ENCODE measurements at regions not wholly inside any gene's neighbourhood (a gene's known extent, or its start where the extent isn't known, plus 50 kb on each side); places are given as distances from the start of the nearest gene placed in this dataset.

GRCh38 chr12:108418164-108418890, 79.2 kb upstream of the CMKLR1 start:
- no peak overlapping the region for H3K27ac Mint-ChIP-seq (ENCODE audit: unreplicated experiment)
- H3K36me3 Mint-ChIP-seq (ENCODE audit: low read depth), result no peaks in the 10 kb centered on the region
- TF ChIP-seq CTCF (IDR thresholded peaks at IDR 0.05), result no peak
- no peaks in the 10 kb centered on the region for H3K9me3 Mint-ChIP-seq (ENCODE audit: low read depth)
- H3K4me3 Mint-ChIP-seq (ENCODE audit: unreplicated experiment), result no peak overlapping the region
- peaks cover 8% of the 10 kb centered on the region for H3K4me1 Mint-ChIP-seq (ENCODE audit: low read depth)
- no peak for DNase-seq (ENCODE audit: low spot score)
- H3K27me3 Mint-ChIP-seq (ENCODE audit: low read depth), result no peaks in the 10 kb centered on the region

GRCh38 chr12:108414021-108414420, 74.9 kb upstream of the CMKLR1 start:
- peaks cover 9% of the 10 kb centered on the region for H3K27me3 Mint-ChIP-seq (ENCODE audit: low read depth)
- H3K4me3 Mint-ChIP-seq (ENCODE audit: unreplicated experiment), result no peak overlapping the region
- H3K9me3 Mint-ChIP-seq (ENCODE audit: low read depth), result no peaks in the 10 kb centered on the region
- H3K27ac Mint-ChIP-seq (ENCODE audit: unreplicated experiment), result no peak overlapping the region
- DNase-seq (ENCODE audit: low spot score), result no peak
- TF ChIP-seq CTCF (IDR thresholded peaks at IDR 0.05), result no peak
- H3K36me3 Mint-ChIP-seq (ENCODE audit: low read depth), result no peaks in the 10 kb centered on the region
- H3K4me1 Mint-ChIP-seq (ENCODE audit: low read depth), result no peaks in the 10 kb centered on the region

- H3K36me3 Mint-ChIP-seq (ENCODE audit: low read depth), result peaks cover 4% of the 10 kb centered on the region
- H3K4me1 Mint-ChIP-seq (ENCODE audit: low read depth), result no peaks in the 10 kb centered on the region
- peaks cover 14% of the 10 kb centered on the region for H3K9me3 Mint-ChIP-seq (ENCODE audit: low read depth)
- H3K27ac Mint-ChIP-seq (ENCODE audit: unreplicated experiment), result no peak overlapping the region
- DNase-seq (ENCODE audit: low spot score), result no peak
- H3K27me3 Mint-ChIP-seq (ENCODE audit: low read depth), result peaks cover 13% of the 10 kb centered on the region
- no peak for TF ChIP-seq CTCF (IDR thresholded peaks at IDR 0.05)
- H3K4me3 Mint-ChIP-seq (ENCODE audit: unreplicated experiment), result no peak overlapping the region
Observed at GRCh38 chr12:108410689-108411088, 71.6 kb upstream of the CMKLR1 start.

GRCh38 chr12:108409481-108409880, 70.4 kb upstream of the CMKLR1 start:
- Mint-ChIP-seq H3K27ac (ENCODE audit: unreplicated experiment) (no peak overlapping the region), H3K9me3 (ENCODE audit: low read depth) (peaks cover 16% of the 10 kb centered on the region), H3K27me3 (ENCODE audit: low read depth) (peaks cover 15% of the 10 kb centered on the region), H3K36me3 (ENCODE audit: low read depth) (peaks cover 6% of the 10 kb centered on the region), H3K4me1 (ENCODE audit: low read depth) (no peaks in the 10 kb centered on the region), H3K4me3 (ENCODE audit: unreplicated experiment) (no peak overlapping the region)
- no peak for TF ChIP-seq CTCF (IDR thresholded peaks at IDR 0.05)
- no peak for DNase-seq (ENCODE audit: low spot score)

- DNase-seq (ENCODE audit: low spot score), result no peak
- H3K36me3 Mint-ChIP-seq (ENCODE audit: low read depth), result peaks cover 8% of the 10 kb centered on the region
- peaks cover 16% of the 10 kb centered on the region for H3K9me3 Mint-ChIP-seq (ENCODE audit: low read depth)
- no peak for TF ChIP-seq CTCF (IDR thresholded peaks at IDR 0.05)
- peaks cover 27% of the 10 kb centered on the region for H3K27me3 Mint-ChIP-seq (ENCODE audit: low read depth)
- no peaks in the 10 kb centered on the region for H3K4me1 Mint-ChIP-seq (ENCODE audit: low read depth)
- H3K27ac Mint-ChIP-seq (ENCODE audit: unreplicated experiment), result no peak overlapping the region
- no peak overlapping the region for H3K4me3 Mint-ChIP-seq (ENCODE audit: unreplicated experiment)
Observed at GRCh38 chr12:108403952-108404351, 64.8 kb upstream of the CMKLR1 start.

Data from chondrocyte (in vitro differentiated cells).